A549 (cell line): ENCODE measurements at regions not wholly inside any gene's neighbourhood (a gene's known extent, or its start where the extent isn't known, plus 50 kb on each side); places are given as distances from the start of the nearest gene placed in this dataset.

ENCODE experiments used
- ATAC-seq, 2 experiments: fragments of 200-7000 bp in 1 of 2; fragments of >200 bp in 1 of 2; cut with Nextera tagmentation in 1 of 2; cut with Tn5 transposase in 1 of 2; 3 replicates each; pipeline versions ENCODE4 v1.8.0 to v1.9.1; 2018 to 2020; ENCODE audit warnings: mild to moderate bottlenecking in 1 of 2, moderate library complexity in 1 of 2
- CTCF ChIA-PET: fragments of 300-600 bp; sonication (Branson Sonifier 250); formaldehyde crosslinking; extraction: SDS; loops from one replicate; lab custom pipeline; 2021; ENCODE audit warnings: antibody characterized with exemption, inconsistent platforms; lab: Yijun Ruan, JAX
- POLR2A ChIA-PET: fragments of 350-600 bp; formaldehyde crosslinking; extraction: SDS; loops from one replicate; lab custom pipeline; 2021; ENCODE audit warnings: antibody characterized with exemption, inconsistent platforms; lab: Yijun Ruan, JAX
- DNase-seq, 2 experiments: peaks; one replicate each; pipeline versions ENCODE4 v3.0.0 to v3.0.0-alpha.2; 2011 to 2016; ENCODE audit warnings: low read depth in 1 of 2, low spot score in 1 of 2
- FAIRE-seq: peaks from 2 replicates; lab custom pipeline; 2011; peaks lifted over from hg19 to GRCh38; lab: Jason Lieb, UNC
- H3K27ac ChIP-seq, 2 experiments: fragments of >200 bp; sonication (Bioruptor Twin); formaldehyde crosslinking; 3 replicates each; pipeline ENCODE4 v1.5.1; 2016 to 2017
- H3K4me1 ChIP-seq: fragments of >200 bp; sonication (Bioruptor Twin); formaldehyde crosslinking; 3 replicates; pipeline ENCODE4 v1.6.1; 2016
- H3K4me2 ChIP-seq: fragments of >200 bp; sonication (Bioruptor Twin); formaldehyde crosslinking; 3 replicates; pipeline ENCODE4 v1.6.1; 2016
- H3K4me3 ChIP-seq: fragments of >200 bp; sonication (Bioruptor Twin); formaldehyde crosslinking; 3 replicates; pipeline ENCODE4 v1.5.1; 2016
- H3K9me3 ChIP-seq: fragments of >200 bp; sonication (Bioruptor Twin); formaldehyde crosslinking; 3 replicates; pipeline ENCODE4 v1.6.1; 2016
- CEBPB ChIP-seq, 2 experiments: fragments of >200 bp in 1 of 2; sonication (Bioruptor Twin) in 1 of 2; formaldehyde crosslinking in 1 of 2; IDR thresholded peaks; 2 replicates each; pipeline ENCODE4 v1.6.1; 2012 to 2016
- EHF ChIP-seq: fragments of 250-450 bp; sonication (Bioruptor Pico); IDR thresholded peaks from 2 replicates; pipeline ENCODE4 v1.5.0; 2020; ENCODE audit warnings: mild to moderate bottlenecking
- EHMT2 ChIP-seq: fragments of 200-600 bp; sonication (generic); IDR thresholded peaks from 2 replicates; pipeline ENCODE4 v1.6.1; 2016; ENCODE audit warnings: antibody characterized with exemption, low read depth, mild to moderate bottlenecking, moderate library complexity
- EP300 ChIP-seq, 2 experiments: fragments of >200 bp; sonication (Bioruptor Twin); formaldehyde crosslinking; IDR thresholded peaks; 2 replicates in 1 of 2; 3 replicates in 1 of 2; pipeline ENCODE4 v1.6.1; 2016 to 2017
- ESRRA ChIP-seq: fragments of 150-350 bp; IDR thresholded peaks from 2 replicates; pipeline ENCODE4 v1.6.1; 2014; ENCODE audit warnings: mild to moderate bottlenecking, low read length, borderline replicate concordance
- FOSB ChIP-seq: fragments of 250-450 bp; sonication (Bioruptor Pico); IDR thresholded peaks from 2 replicates; pipeline ENCODE4 v1.5.0; 2020; ENCODE audit warnings: mild to moderate bottlenecking, moderate library complexity
- HDAC2 ChIP-seq: fragments of 200-600 bp; sonication (generic); IDR thresholded peaks from 2 replicates; pipeline ENCODE4 v1.6.1; 2016
- HEYL ChIP-seq: fragments of 250-450 bp; sonication (Bioruptor Pico); IDR thresholded peaks from 2 replicates; pipeline ENCODE4 v1.8.0; 2021; ENCODE audit warnings: mild to moderate bottlenecking, moderate library complexity
- JUNB ChIP-seq: fragments of >200 bp; sonication (Bioruptor Twin); formaldehyde crosslinking; IDR thresholded peaks from 2 replicates; pipeline ENCODE4 v1.6.1; 2016
- KDM1A ChIP-seq: fragments of 200-600 bp; sonication (generic); IDR thresholded peaks from 2 replicates; pipeline ENCODE4 v1.6.1; 2016; ENCODE audit warnings: low read depth, mild to moderate bottlenecking
- MAZ ChIP-seq: fragments of 150-350 bp; IDR thresholded peaks from 2 replicates; pipeline ENCODE4 v1.6.1; 2014; ENCODE audit warnings: antibody characterized with exemption, low read depth, low read length, borderline replicate concordance
- MYC ChIP-seq: IDR thresholded peaks from 2 replicates; pipeline ENCODE4 v1.6.1; 2012; ENCODE audit warnings: mild to moderate bottlenecking, inconsistent platforms, low read length, improper control_type of control experiment, borderline replicate concordance
- NR3C1 ChIP-seq: fragments of >200 bp; sonication (Bioruptor Twin); formaldehyde crosslinking; IDR thresholded peaks from 3 replicates; pipeline ENCODE4 v1.6.1; 2017
- POLR2A ChIP-seq: IDR thresholded peaks from 2 replicates; pipeline ENCODE4 v1.6.1; 2012; ENCODE audit warnings: mild to moderate bottlenecking, low read length
- POLR2AphosphoS2 ChIP-seq: conservative IDR thresholded peaks from 2 replicates; pipeline ENCODE4 v1.6.1; 2012; ENCODE audit warnings: low read length, improper control_type of control experiment, inconsistent platforms
- RAD21 ChIP-seq, 2 experiments: fragments of >200 bp in 1 of 2; sonication (Bioruptor Twin) in 1 of 2; formaldehyde crosslinking in 1 of 2; IDR thresholded peaks in 1 of 2; conservative IDR thresholded peaks in 1 of 2; 2 replicates in 1 of 2; 3 replicates in 1 of 2; pipeline ENCODE4 v1.6.1; 2012 to 2018; ENCODE audit warnings: inconsistent platforms in 1 of 2
- RFX5 ChIP-seq: fragments of 450-650 bp; IDR thresholded peaks from 2 replicates; pipeline ENCODE4 v1.7.1; 2014; ENCODE audit warnings: antibody characterized with exemption, mild to moderate bottlenecking, moderate library complexity
- RNF2 ChIP-seq: fragments of 200-600 bp; sonication (generic); IDR thresholded peaks from 2 replicates; pipeline ENCODE4 v1.6.1; 2016; ENCODE audit warnings: low read depth, mild to moderate bottlenecking, antibody characterized with exemption, moderate library complexity, borderline replicate concordance
- TFCP2L1 ChIP-seq: fragments of 250-450 bp; sonication (Bioruptor Pico); IDR thresholded peaks from 2 replicates; pipeline ENCODE4 v1.5.0; 2021; ENCODE audit warnings: mild to moderate bottlenecking
- TP53 ChIP-seq: fragments of 250-450 bp; sonication (Bioruptor Pico); IDR thresholded peaks from 2 replicates; pipeline ENCODE4 v1.5.0; 2021; ENCODE audit warnings: mild to moderate bottlenecking, moderate library complexity
- ZFP36 ChIP-seq: fragments of 450-650 bp; IDR thresholded peaks from 2 replicates; pipeline ENCODE4 v1.6.1; 2014; ENCODE audit warnings: borderline replicate concordance; ENCODE audit not compliant: partially characterized antibody
- ZSCAN20 ChIP-seq: fragments of 250-450 bp; sonication (Bioruptor Pico); IDR thresholded peaks from 2 replicates; pipeline ENCODE4 v1.8.0; 2022; ENCODE audit warnings: mild to moderate bottlenecking, moderate library complexity
- WGBS: methylation state at CpG from one replicate; pipeline ENCODE4 v1.1.6; 2017; ENCODE audit errors: missing lambda C conversion rate; 5-methylcytosine and 5-hydroxymethylcytosine counted together
- TF ChIP-seq, protein P1 (sequence below): fragments of 200-600 bp; sonication (generic); IDR thresholded peaks from 2 replicates; pipeline ENCODE4 v1.6.1; 2016; ENCODE audit warnings: antibody characterized with exemption, mild to moderate bottlenecking, moderate library complexity
- TF ChIP-seq, protein P2 (sequence below): fragments of 450-650 bp; IDR thresholded peaks from 2 replicates; pipeline ENCODE4 v1.6.1; 2014; ENCODE audit warnings: antibody characterized with exemption
- TF ChIP-seq, protein P3 (sequence below): fragments of >200 bp; sonication (Bioruptor Twin); formaldehyde crosslinking; IDR thresholded peaks from 2 replicates; pipeline ENCODE4 v1.6.1; 2016
- TF ChIP-seq, protein P4 (sequence below): fragments of 250-450 bp; sonication (Bioruptor Pico); IDR thresholded peaks from 2 replicates; pipeline ENCODE4 v1.5.0; 2020; ENCODE audit warnings: low read depth, mild to moderate bottlenecking, moderate library complexity
- TF ChIP-seq, protein P5 (sequence below): fragments of 250-450 bp; sonication (Bioruptor Pico); IDR thresholded peaks from 2 replicates; pipeline ENCODE4 v1.5.0; 2021; ENCODE audit warnings: mild to moderate bottlenecking, moderate library complexity, borderline replicate concordance

DNA sequence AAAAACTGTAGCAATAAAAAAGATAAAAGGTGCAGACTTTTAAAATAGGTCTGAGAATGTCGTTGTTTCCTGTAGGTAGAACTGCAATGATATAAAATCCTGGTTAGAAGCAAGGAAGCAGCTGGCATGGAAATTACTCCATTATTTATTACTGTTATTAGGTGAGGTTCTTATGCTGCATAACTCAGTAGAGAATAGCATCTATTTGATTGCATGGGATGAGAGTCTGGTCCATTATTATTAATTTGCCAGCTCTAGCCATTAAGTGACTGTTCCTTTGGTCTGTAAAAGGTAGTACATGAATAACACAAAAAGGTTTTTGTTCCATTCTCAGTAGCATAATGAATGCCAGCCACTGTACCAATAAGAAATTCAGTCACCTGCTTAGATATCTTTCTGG is 358.6 kb downstream of the RBM43 start (continued):
- TF ChIP-seq, protein P1, sequence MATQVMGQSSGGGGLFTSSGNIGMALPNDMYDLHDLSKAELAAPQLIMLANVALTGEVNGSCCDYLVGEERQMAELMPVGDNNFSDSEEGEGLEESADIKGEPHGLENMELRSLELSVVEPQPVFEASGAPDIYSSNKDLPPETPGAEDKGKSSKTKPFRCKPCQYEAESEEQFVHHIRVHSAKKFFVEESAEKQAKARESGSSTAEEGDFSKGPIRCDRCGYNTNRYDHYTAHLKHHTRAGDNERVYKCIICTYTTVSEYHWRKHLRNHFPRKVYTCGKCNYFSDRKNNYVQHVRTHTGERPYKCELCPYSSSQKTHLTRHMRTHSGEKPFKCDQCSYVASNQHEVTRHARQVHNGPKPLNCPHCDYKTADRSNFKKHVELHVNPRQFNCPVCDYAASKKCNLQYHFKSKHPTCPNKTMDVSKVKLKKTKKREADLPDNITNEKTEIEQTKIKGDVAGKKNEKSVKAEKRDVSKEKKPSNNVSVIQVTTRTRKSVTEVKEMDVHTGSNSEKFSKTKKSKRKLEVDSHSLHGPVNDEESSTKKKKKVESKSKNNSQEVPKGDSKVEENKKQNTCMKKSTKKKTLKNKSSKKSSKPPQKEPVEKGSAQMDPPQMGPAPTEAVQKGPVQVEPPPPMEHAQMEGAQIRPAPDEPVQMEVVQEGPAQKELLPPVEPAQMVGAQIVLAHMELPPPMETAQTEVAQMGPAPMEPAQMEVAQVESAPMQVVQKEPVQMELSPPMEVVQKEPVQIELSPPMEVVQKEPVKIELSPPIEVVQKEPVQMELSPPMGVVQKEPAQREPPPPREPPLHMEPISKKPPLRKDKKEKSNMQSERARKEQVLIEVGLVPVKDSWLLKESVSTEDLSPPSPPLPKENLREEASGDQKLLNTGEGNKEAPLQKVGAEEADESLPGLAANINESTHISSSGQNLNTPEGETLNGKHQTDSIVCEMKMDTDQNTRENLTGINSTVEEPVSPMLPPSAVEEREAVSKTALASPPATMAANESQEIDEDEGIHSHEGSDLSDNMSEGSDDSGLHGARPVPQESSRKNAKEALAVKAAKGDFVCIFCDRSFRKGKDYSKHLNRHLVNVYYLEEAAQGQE = no peak
- TF ChIP-seq POLR2A (no peak), MAZ (no peak), FOSB (CRISPR knock-in tag) (no peak), HEYL (CRISPR knock-in tag) (no peak), POLR2AphosphoS2 (no peak), JUNB (no peak)

DNA sequence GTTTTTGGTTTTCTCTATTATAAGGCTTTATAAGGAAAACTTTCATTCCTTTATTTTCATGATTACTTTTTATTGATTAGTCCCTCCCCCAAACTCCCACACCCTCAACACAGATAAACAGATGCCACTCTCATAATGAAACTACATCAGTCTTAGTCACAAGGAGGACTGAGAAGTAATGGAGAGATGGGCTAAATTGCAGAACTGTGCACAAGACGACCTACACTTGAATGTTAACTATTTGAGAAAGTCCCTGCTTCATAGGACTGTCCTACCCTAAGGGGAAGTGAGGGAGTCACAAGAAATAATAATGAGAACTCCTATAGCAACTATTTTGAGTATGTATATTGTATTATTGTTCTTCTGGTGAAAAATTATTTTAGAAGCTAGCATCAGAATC is 360.8 kb downstream of the RBM43 start:
- ChIA-PET CTCF (no interaction called here), POLR2A (no interaction called here)
- no peak overlapping the region for H3K27ac ChIP-seq
- DNase-seq (no peak), FAIRE-seq (no peak), ATAC-seq (no peak)
- WGBS = 0% methylated on average over 1 of the region's 1 CpG
- H3K4me2 ChIP-seq = no peak overlapping the region
- H3K9me3 ChIP-seq = peaks cover 40% of the 10 kb centered on the region
- no peaks in the 10 kb centered on the region for H3K4me1 ChIP-seq
- no peak for TF ChIP-seq ESRRA
- TF ChIP-seq, protein P2, sequence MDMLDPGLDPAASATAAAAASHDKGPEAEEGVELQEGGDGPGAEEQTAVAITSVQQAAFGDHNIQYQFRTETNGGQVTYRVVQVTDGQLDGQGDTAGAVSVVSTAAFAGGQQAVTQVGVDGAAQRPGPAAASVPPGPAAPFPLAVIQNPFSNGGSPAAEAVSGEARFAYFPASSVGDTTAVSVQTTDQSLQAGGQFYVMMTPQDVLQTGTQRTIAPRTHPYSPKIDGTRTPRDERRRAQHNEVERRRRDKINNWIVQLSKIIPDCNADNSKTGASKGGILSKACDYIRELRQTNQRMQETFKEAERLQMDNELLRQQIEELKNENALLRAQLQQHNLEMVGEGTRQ = no peak
- no peak for TF ChIP-seq JUNB
- TF ChIP-seq RNF2 = no peak
- no peak for TF ChIP-seq NR3C1
- TF ChIP-seq, protein P3, sequence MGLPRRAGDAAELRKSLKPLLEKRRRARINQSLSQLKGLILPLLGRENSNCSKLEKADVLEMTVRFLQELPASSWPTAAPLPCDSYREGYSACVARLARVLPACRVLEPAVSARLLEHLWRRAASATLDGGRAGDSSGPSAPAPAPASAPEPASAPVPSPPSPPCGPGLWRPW = no peak
- no peak for TF ChIP-seq KDM1A
- no peak for TF ChIP-seq HDAC2
- no peak for TF ChIP-seq HEYL (CRISPR knock-in tag)
- no peak for TF ChIP-seq ZFP36
- no peak overlapping the region for H3K4me3 ChIP-seq

DNA sequence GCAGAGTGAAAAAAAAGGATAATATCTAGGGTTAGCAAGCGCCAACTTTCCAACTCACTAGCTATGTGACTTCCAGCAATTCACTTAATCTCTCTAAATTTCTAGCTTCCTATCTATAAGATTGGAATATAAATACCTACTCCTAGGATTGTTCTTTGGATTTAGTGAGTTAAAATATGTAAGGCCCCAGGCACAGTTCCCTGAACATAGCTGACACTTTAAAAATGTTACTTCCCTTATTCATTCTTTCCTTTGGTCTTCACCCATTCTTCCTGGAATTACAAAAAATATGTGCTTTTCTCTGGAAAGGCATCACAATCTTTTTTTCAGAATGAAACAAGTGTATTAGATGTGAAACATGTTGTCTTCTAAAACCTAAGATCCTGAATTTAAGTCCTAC is 365.7 kb downstream of the RBM43 start:
- no peak for ATAC-seq

More for the DNA sequence above, 365.7 kb downstream of the RBM43 start:
- ChIA-PET CTCF (interaction anchor here (0.7 kb wide), 1 partner anchor 24 kb away, joined by 3 read pairs; no protein-coding TSS in a partner anchor), POLR2A (no interaction called here)
- DNase-seq = no peak
- H3K9me3 ChIP-seq = peaks cover 19% of the 10 kb centered on the region
- WGBS = 58% methylated on average over 1 of the region's 1 CpG
- H3K4me2 ChIP-seq = no peak overlapping the region
- TF ChIP-seq, protein P4, sequence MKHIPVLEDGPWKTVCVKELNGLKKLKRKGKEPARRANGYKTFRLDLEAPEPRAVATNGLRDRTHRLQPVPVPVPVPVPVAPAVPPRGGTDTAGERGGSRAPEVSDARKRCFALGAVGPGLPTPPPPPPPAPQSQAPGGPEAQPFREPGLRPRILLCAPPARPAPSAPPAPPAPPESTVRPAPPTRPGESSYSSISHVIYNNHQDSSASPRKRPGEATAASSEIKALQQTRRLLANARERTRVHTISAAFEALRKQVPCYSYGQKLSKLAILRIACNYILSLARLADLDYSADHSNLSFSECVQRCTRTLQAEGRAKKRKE (CRISPR knock-in tag) = no peak
- no peak for TF ChIP-seq EP300 (IDR thresholded peaks at IDR 0.05)
- TF ChIP-seq FOSB (CRISPR knock-in tag) = no peak
- TF ChIP-seq ESRRA = no peak
- no peak for TF ChIP-seq TP53 (CRISPR knock-in tag)
- TF ChIP-seq RAD21 (conservative IDR thresholded peaks at IDR 0.05 in 1 of 2, IDR thresholded peaks at IDR 0.05 in 1 of 2) = no peak
- TF ChIP-seq MYC = no peak
- no peak for TF ChIP-seq CEBPB (IDR thresholded peaks at IDR 0.05)
- TF ChIP-seq ZFP36 = no peak
- TF ChIP-seq EHF (CRISPR knock-in tag) = no peak
- TF ChIP-seq HEYL (CRISPR knock-in tag) = no peak
- TF ChIP-seq TFCP2L1 (CRISPR knock-in tag) = no peak
- TF ChIP-seq, protein P5, sequence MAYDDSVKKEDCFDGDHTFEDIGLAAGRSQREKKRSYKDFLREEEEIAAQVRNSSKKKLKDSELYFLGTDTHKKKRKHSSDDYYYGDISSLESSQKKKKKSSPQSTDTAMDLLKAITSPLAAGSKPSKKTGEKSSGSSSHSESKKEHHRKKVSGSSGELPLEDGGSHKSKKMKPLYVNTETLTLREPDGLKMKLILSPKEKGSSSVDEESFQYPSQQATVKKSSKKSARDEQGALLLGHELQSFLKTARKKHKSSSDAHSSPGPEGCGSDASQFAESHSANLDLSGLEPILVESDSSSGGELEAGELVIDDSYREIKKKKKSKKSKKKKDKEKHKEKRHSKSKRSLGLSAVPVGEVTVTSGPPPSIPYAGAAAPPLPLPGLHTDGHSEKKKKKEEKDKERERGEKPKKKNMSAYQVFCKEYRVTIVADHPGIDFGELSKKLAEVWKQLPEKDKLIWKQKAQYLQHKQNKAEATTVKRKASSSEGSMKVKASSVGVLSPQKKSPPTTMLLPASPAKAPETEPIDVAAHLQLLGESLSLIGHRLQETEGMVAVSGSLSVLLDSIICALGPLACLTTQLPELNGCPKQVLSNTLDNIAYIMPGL (CRISPR knock-in tag) = no peak
- TF ChIP-seq RFX5 = no peak
- TF ChIP-seq ZSCAN20 (CRISPR knock-in tag) = no peak
- no peak for TF ChIP-seq EHMT2
- TF ChIP-seq, all 56 proteins: peak for 0
- Histone ChIP-seq H3K27ac (no peak overlapping the region), H3K4me1 (no peaks in the 10 kb centered on the region), H3K4me3 (no peak overlapping the region)
- no peak for FAIRE-seq
